GM10266 (cell line): ENCODE measurements at regions not wholly inside any gene's neighbourhood (a gene's known extent, or its start where the extent isn't known, plus 50 kb on each side); places are given as distances from the start of the nearest gene placed in this dataset.
"Not testable (repeated sequence)": the region's sequence is repeated elsewhere in the genome, so short reads cannot be mapped to it uniquely, and the experiment has no call there.

Experiments
- DNase-seq: peaks from one replicate; pipeline ENCODE4 v3.0.0; 2012; ENCODE audit errors: extremely low spot score
- TF ChIP-seq, protein P1 (sequence below): IDR thresholded peaks from 2 replicates; pipeline ENCODE4 v1.5.1; 2012; ENCODE audit warnings: mild to moderate bottlenecking, low read depth; ENCODE audit not compliant: control insufficient read depth, insufficient read depth; ENCODE audit errors: missing control alignments

DNA sequence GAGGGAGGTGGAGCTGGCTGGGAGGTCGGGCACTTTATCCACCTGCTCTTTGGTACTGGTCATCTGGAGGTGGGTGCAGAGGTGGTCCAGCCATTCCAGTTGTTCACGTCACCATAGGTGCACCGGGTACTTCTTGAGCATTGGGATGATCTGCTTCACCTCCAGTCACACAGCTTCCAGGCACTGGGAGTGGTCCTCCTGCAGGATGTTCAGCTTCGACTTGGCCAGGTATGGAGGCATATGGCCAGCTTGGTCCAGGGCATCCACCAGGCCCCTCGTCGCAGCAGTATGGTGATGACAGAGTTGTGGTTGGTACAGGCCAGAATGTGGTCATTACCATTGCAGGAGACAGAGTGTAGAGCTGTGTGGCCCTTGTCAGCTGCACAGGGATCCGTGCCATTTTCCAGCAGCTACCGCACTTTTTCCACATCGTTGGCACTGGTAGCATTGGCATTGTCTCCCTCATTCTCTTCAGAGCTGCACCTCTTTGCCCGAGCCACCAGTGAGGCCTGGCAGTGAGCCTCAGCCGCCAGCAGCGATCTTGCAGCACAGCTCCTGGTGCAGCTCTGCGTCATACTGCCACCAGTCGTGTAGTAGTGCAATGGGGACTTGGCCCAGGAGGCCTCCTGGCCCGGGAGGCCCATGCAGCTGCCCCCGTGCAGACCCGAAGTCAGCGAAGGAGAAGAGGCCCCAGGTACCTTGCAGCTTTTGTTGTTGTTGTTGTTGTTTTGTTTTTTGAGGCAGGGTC lies 150.9 kb downstream of the ZNF22 start:
- DNase-seq, result no peak
- TF ChIP-seq, protein P1, sequence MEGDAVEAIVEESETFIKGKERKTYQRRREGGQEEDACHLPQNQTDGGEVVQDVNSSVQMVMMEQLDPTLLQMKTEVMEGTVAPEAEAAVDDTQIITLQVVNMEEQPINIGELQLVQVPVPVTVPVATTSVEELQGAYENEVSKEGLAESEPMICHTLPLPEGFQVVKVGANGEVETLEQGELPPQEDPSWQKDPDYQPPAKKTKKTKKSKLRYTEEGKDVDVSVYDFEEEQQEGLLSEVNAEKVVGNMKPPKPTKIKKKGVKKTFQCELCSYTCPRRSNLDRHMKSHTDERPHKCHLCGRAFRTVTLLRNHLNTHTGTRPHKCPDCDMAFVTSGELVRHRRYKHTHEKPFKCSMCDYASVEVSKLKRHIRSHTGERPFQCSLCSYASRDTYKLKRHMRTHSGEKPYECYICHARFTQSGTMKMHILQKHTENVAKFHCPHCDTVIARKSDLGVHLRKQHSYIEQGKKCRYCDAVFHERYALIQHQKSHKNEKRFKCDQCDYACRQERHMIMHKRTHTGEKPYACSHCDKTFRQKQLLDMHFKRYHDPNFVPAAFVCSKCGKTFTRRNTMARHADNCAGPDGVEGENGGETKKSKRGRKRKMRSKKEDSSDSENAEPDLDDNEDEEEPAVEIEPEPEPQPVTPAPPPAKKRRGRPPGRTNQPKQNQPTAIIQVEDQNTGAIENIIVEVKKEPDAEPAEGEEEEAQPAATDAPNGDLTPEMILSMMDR, result no peak

DNA sequence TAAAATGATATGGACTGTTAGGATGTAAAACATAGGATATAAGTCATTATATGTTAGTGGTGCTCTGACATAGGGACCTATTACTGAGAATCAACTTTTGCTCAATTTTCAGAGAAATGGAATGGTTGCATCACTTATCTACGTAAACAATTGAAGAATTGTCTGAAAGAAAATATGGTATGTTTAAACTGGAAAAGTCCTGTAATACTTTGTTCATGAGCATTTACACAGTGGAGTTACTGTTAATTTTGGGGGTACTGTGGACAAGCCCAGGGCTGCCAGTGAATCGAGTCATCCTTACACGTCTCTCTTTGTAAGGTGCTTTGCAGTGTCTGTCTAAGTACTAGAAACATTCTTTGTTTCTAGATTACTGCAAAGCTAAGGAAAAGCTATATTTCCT lies 152.0 kb downstream of the ZNF22 start:
- DNase-seq, result no peak
- TF ChIP-seq, protein P1, result no peak

DNA sequence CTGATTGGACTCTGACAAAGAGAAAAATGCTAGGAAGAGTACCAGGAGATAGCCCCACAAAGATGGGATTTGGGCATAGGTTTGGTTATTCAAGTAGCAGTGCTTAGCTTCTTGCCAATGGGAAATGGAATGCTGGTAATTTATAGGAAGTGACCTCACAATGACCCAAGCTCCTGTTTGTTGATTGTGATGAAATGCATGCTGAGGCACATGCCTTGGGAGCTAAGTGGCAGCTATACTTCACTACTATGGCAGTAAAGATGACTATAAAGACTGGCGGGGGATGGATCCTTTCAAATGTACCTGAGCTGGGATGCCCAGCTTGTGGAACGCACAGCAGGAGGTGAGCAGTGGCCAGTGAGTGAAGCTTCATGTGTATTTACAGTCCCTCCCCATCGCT lies 153.8 kb downstream of the ZNF22 start:
- TF ChIP-seq, protein P1, result no peak
- no peak for DNase-seq

DNA sequence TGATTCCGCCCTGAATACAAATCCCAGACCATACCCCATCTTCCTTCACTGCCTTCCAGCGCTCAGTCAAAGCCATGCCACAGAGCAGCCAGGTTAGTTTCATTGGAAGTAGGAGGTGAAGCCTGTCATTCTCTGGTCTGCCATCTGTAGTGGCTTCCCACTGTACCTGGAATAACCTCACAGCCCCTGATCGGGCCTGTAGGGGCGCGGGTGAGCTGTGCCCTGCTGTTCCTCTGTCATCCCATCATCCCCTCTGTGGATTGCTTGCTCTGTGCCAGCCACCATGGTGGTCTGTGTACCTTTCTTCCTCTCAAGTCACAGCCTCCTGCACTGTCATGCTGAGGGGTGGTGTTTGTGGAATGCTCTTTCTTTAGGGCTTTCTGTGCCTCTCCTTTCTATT lies 155.1 kb downstream of the ZNF22 start:
- DNase-seq, result no peak
- TF ChIP-seq, protein P1, result no peak

DNA sequence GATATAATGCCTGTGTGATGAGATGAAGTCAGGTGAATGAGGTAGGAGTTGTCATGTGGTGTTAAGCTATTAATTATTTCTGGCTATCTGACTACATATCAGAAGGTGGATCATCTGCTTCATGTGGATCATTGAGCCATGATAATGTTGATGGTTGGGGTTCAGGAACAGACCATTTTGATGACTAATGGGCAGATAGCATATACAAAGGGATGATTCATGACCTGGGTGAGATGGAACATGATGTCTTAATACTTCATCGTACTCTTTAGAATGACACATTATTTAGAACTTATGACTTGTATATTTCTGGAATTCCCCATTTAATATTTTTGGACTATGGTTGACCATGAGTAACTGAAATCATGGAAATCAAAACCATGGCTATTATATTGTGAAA lies 155.1 kb downstream of the OR13A1 start:
- no peak for DNase-seq
- TF ChIP-seq, protein P1, result no peak

DNA sequence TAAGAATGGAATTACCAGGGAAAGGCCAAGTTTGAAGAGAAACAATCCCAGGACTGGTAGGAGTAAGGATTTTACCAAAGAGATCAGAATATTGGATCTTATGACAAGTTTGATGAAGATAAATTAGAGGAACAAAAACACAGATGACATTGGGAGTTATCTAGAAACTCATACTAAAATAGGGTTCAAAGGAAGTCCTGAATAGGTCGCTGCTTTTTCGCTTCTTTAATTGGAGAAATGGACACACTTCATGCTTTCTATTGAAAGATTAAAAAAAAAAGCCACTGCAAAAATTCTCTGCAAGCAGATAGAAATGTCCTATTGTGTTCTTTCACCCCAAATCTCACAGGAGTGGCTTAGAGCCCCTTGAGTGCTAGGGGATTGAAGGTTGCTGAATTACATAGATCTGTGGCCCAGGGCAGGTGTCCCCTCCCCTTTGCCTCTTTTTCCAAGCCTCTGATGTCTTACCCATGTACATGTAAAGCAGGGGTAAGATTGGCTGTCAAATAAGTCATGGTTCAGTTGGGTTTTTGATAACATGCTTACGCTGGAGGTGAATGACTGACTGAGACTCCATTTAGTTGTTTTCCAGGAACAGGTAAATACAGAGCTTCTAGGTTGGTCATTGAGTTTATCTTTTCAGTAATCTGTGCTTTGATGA lies 152.0 kb downstream of the OR13A1 start:
- no peak for DNase-seq
- TF ChIP-seq, protein P1, result no peak

DNA sequence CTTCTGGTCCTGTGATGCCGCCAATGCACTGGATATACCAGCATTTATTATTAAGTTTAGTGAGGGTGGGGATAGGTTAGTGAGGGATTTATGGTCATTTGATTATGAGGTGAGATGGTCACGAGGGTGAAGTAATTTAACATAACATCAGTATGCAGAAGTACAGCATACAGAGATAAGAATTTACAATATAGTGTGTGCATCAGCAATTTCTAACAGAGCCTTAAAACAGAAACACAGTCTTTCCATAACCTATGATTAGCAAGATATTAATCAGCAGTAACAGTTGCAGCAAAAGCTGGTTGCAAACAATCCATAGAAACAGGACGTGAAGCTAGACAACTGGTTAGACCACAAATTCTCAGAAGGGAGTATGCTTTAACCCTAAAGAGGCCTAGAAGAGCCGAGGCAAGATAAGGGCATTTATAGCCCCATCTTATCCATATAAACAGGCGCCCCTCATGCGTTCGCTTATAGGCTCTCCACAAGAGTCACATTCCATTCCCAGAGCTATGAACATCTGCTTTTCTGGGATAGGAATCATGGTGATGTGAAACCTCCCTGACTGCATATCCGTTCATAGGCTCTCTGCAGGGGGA lies 139.8 kb downstream of the OR13A1 start:
- DNase-seq, result not testable (repeated sequence)
